Neural crest cell (in vitro differentiated cells): ENCODE measurements at regions not wholly inside any gene's neighbourhood (a gene's known extent, or its start where the extent isn't known, plus 50 kb on each side); places are given as distances from the start of the nearest gene placed in this dataset.

Experiments used
- DNase-seq: peaks from one replicate; pipeline ENCODE4 v3.0.0; 2021; ENCODE audit warnings: low read depth, mixed read lengths, low spot score
- H3K27ac Mint-ChIP-seq: one replicate; pipeline ENCODE4 v1.8.0; 2021; ENCODE audit warnings: mild to moderate bottlenecking, mixed read lengths; ENCODE audit not compliant: unreplicated experiment
- H3K27me3 Mint-ChIP-seq: 2 replicates; pipeline ENCODE4 v1.8.0; 2021; ENCODE audit warnings: low read depth, mild to moderate bottlenecking, mixed read lengths
- H3K36me3 Mint-ChIP-seq: 2 replicates; pipeline ENCODE4 v1.8.0; 2021; ENCODE audit warnings: low read depth, mild to moderate bottlenecking, mixed read lengths
- H3K4me1 Mint-ChIP-seq: 2 replicates; pipeline ENCODE4 v1.8.0; 2021; ENCODE audit warnings: mixed read lengths
- H3K4me3 Mint-ChIP-seq: one replicate; pipeline ENCODE4 v1.8.0; 2021; ENCODE audit warnings: mild to moderate bottlenecking, mixed read lengths
- H3K9me3 Mint-ChIP-seq: 2 replicates; pipeline ENCODE4 v1.8.0; 2021; ENCODE audit warnings: mixed read lengths
- CTCF ChIP-seq: fragments of 200-600 bp; sonication (generic); conservative IDR thresholded peaks from 2 replicates; pipeline ENCODE4 v1.5.0; 2021; ENCODE audit warnings: antibody characterized with exemption, mild to moderate bottlenecking

DNA sequence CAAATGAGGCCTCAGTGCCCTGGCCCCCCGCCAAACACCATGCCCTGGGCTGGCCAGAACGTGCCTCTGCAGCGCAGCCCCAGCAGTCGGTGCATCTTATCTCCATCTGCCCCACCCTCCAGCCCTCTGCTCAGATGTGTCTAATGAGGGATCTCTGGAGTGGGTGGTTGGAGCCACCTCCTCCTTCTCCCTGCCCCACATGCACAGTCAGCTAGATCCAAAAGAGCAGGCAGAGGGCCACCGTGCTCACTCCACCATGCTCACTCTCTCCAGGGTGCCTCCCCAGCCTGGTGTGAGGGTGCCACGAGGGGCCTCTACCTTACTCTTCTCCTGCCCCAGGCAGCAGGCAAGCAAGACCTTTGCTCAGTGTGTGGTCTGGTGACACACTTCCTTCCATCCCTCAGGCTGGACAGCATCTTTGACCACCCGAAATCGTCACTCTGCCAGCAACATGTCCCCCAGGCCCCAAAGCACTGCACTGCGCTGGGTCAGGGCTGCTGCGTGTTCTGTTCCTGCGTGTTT lies 266.1 kb upstream of the HDAC4 start:
- no peak overlapping the region for H3K4me3 Mint-ChIP-seq
- H3K27ac Mint-ChIP-seq, result no peak overlapping the region
- peaks cover 3% of the 10 kb centered on the region for H3K27me3 Mint-ChIP-seq
- no peaks in the 10 kb centered on the region for H3K9me3 Mint-ChIP-seq
- H3K36me3 Mint-ChIP-seq, result no peaks in the 10 kb centered on the region
- DNase-seq, result no peak
- no peak for TF ChIP-seq CTCF
- H3K4me1 Mint-ChIP-seq, result peaks cover 11% of the 10 kb centered on the region

- Mint-ChIP-seq H3K4me1 (peaks cover 18% of the 10 kb centered on the region), H3K27ac (no peak overlapping the region), H3K9me3 (no peaks in the 10 kb centered on the region), H3K36me3 (no peaks in the 10 kb centered on the region), H3K4me3 (no peak overlapping the region), H3K27me3 (peaks cover 8% of the 10 kb centered on the region)
- TF ChIP-seq CTCF, result no peak
- no peak for DNase-seq
Observed at GRCh38 chr2:239666053-239666854, 265.4 kb upstream of the HDAC4 start.

- Mint-ChIP-seq H3K27ac (no peak overlapping the region), H3K27me3 (peaks cover 9% of the 10 kb centered on the region)
- no peak for TF ChIP-seq CTCF
Observed at GRCh38 chr2:239664216-239664810, 263.5 kb upstream of the HDAC4 start.

DNA sequence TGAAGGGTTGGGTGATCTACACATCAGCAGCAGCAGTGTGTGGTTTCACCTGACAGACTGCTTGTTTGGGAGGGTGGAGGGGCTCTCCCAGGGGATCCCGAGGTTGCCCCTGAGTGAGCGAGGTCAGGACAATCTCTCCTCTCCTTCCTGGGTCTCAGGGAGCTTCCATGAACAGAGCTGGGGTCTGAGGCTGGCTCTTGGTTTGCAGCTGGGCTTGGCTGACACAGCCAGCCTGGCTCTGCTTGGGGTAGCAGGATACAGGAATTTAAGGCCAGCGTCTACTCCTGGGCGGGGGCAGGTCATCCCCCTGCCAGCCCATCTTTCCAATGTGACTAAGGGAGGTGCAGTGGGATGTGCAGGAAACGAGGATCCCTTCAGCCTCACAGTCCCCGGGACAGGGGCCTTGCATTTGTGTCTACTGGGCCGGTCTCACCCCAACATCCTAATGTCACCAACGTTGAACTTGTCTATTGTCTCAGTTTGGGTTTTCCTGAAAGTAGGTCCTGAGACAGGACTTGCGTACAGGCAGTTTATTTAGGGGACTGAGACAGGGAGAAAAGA lies 262.6 kb upstream of the HDAC4 start:
- no peak for TF ChIP-seq CTCF

More at GRCh38 chr2:239664216-239664810, 263.5 kb upstream of the HDAC4 start:
- no peak overlapping the region for H3K4me3 Mint-ChIP-seq
- DNase-seq, result no peak
- H3K4me1 Mint-ChIP-seq, result peaks cover 18% of the 10 kb centered on the region
- H3K9me3 Mint-ChIP-seq, result no peaks in the 10 kb centered on the region
- H3K36me3 Mint-ChIP-seq, result no peaks in the 10 kb centered on the region

DNA sequence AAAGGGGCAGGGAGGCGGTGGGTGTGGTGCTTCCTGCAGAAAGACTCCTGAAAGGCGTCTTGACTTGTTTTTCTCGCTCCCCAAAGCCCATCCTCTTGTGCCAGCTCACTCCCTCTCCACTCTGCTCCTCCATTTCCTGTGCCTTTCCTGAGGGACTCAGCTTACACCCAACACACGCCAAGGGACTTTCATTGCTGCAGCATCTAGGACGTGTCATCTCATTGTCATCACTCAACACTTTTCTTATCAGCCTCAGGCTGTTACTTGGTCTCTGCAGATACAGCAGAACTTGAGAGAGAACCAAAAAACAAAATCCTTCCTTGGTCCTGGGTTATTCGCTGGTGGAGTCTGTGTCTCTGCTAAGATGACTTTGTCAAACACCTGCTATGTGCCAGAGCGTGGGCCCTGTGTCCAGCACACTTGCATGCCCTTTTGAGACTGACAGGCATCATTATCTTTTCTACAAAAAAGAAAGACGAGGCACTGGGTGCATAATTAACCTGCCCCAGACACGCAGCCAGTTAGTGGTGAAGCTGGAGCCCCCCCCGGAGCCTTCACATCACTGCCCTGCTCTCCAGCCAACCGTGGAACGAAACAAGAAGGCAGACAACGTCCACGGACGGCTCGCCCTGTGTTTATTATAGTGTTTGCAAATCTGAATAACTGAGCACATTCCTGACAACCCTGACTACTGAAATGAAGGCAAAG lies 261.7 kb upstream of the HDAC4 start:
- H3K4me1 Mint-ChIP-seq, result peaks cover 18% of the 10 kb centered on the region
- no peaks in the 10 kb centered on the region for H3K36me3 Mint-ChIP-seq
- H3K4me3 Mint-ChIP-seq, result no peak overlapping the region
- no peak overlapping the region for H3K27ac Mint-ChIP-seq
- no peak for TF ChIP-seq CTCF
- no peaks in the 10 kb centered on the region for H3K9me3 Mint-ChIP-seq
- DNase-seq, result no peak
- H3K27me3 Mint-ChIP-seq, result peaks cover 11% of the 10 kb centered on the region

More for the DNA sequence above, 262.6 kb upstream of the HDAC4 start:
- Mint-ChIP-seq H3K4me1 (peaks cover 18% of the 10 kb centered on the region), H3K36me3 (no peaks in the 10 kb centered on the region), H3K27ac (no peak overlapping the region), H3K9me3 (no peaks in the 10 kb centered on the region), H3K27me3 (peaks cover 9% of the 10 kb centered on the region), H3K4me3 (no peak overlapping the region)
- no peak for DNase-seq
